IMR-90 (cell line): ENCODE measurements at regions not wholly inside any gene's neighbourhood (a gene's known extent, or its start where the extent isn't known, plus 50 kb on each side); places are given as distances from the start of the nearest gene placed in this dataset.

Experiments used
- ATAC-seq: fragments of 200-7000 bp; cut with Tn5 transposase; 2 replicates; pipeline ENCODE4 v1.9.1; 2020; ENCODE audit warnings: low read depth, mild to moderate bottlenecking, moderate library complexity
- BruUV-seq: library from RNA; stranded (reverse); fragments of 400-500 nt; replicated peaks from 2 replicates; lab custom pipeline; 2021; lab: Mats Ljungman, UMichigan
- CTCF ChIA-PET: fragments of 300-600 bp; formaldehyde crosslinking; extraction: SDS; loops from one replicate; lab custom pipeline; 2021; ENCODE audit warnings: antibody characterized with exemption; lab: Yijun Ruan, JAX
- POLR2A ChIA-PET: fragments of 300-600 bp; sonication (Branson Sonifier 250); formaldehyde crosslinking; loops from one replicate; lab custom pipeline; 2022; ENCODE audit warnings: antibody characterized with exemption; ENCODE audit not compliant: unreplicated experiment; lab: Charles Lee
- DNase-seq: peaks from one replicate; pipeline ENCODE4 v3.0.0; 2013
- H2AFZ ChIP-seq: replicated peaks from 2 replicates; pipeline ENCODE3; 2013; ENCODE audit warnings: low read length, mild to moderate bottlenecking; ENCODE audit not compliant: poor library complexity
- H2AK5ac ChIP-seq: 2 replicates; pipeline ENCODE4 v1.6.1; 2013; ENCODE audit warnings: low read depth, low read length, inconsistent platforms
- H2AK9ac ChIP-seq: replicated peaks from 2 replicates; pipeline ENCODE3; 2013; ENCODE audit warnings: mild to moderate bottlenecking, low read depth, low read length, moderate library complexity; ENCODE audit not compliant: poor library complexity
- H2BK120ac ChIP-seq: 2 replicates; pipeline ENCODE4 v1.6.1; 2013; ENCODE audit warnings: low read depth, low read length, inconsistent platforms
- H2BK15ac ChIP-seq: 3 replicates; pipeline ENCODE4 v1.6.1; 2013; ENCODE audit warnings: low read depth, low read length, inconsistent platforms
- H2BK20ac ChIP-seq: 2 replicates; pipeline ENCODE4 v1.6.1; 2013; ENCODE audit warnings: low read depth, mild to moderate bottlenecking, inconsistent platforms, low read length, moderate library complexity
- H2BK5ac ChIP-seq: 2 replicates; pipeline ENCODE4 v1.6.1; 2013; ENCODE audit warnings: mild to moderate bottlenecking, low read depth, low read length, inconsistent platforms; ENCODE audit not compliant: poor library complexity, severe bottlenecking
- H3K14ac ChIP-seq: replicated peaks from 2 replicates; pipeline ENCODE4 v1.6.1; 2013; ENCODE audit warnings: low read depth, low read length, inconsistent platforms
- H3K18ac ChIP-seq: 2 replicates; pipeline ENCODE4 v1.6.1; 2013; ENCODE audit warnings: low read depth, low read length, control low read depth
- H3K23ac ChIP-seq: 2 replicates; pipeline ENCODE4 v1.6.1; 2013; ENCODE audit warnings: low read depth, low read length, inconsistent platforms
- H3K27ac ChIP-seq: 2 replicates; pipeline ENCODE4 v1.5.1; 2013; ENCODE audit warnings: mild to moderate bottlenecking, control low read depth, low read length; ENCODE audit not compliant: insufficient read depth
- H3K27me3 ChIP-seq: 2 replicates; pipeline ENCODE4 v1.6.1; 2013; ENCODE audit warnings: low read length; ENCODE audit not compliant: control insufficient read depth, insufficient read depth
- H3K36me3 ChIP-seq: 2 replicates; pipeline ENCODE4 v1.6.1; 2013; ENCODE audit warnings: low read length, mixed read lengths; ENCODE audit not compliant: control insufficient read depth, insufficient read depth
- H3K4ac ChIP-seq: 2 replicates; pipeline ENCODE4 v1.6.1; 2013; ENCODE audit warnings: low read depth, low read length, inconsistent platforms
- H3K4me1 ChIP-seq: 2 replicates; pipeline ENCODE4 v1.6.1; 2013; ENCODE audit warnings: low read length, mixed read lengths; ENCODE audit not compliant: control insufficient read depth, insufficient read depth
- H3K4me2 ChIP-seq: 2 replicates; pipeline ENCODE4 v1.6.1; 2013; ENCODE audit warnings: low read depth, mild to moderate bottlenecking, control low read depth, low read length, moderate library complexity
- H3K4me3 ChIP-seq: 2 replicates; pipeline ENCODE4 v1.5.1; 2013; ENCODE audit warnings: low read depth, mild to moderate bottlenecking, control low read depth, low read length, moderate library complexity; ENCODE audit not compliant: insufficient read depth
- H3K56ac ChIP-seq: 2 replicates; pipeline ENCODE4 v1.6.1; 2013; ENCODE audit warnings: low read length, inconsistent platforms; ENCODE audit not compliant: insufficient read depth; ENCODE audit errors: extremely low read depth
- H3K79me1 ChIP-seq, 2 experiments: 2 replicates each; pipeline ENCODE4 v1.6.1; 2013; ENCODE audit warnings: low read length in 2 of 2, inconsistent platforms in 1 of 2, low read depth in 1 of 2
- H3K9ac ChIP-seq: 2 replicates; pipeline ENCODE4 v1.6.1; 2013; ENCODE audit warnings: low read depth, low read length, control low read depth
- H3K9me1 ChIP-seq: 2 replicates; pipeline ENCODE4 v1.6.1; 2013; ENCODE audit warnings: low read length, inconsistent platforms; ENCODE audit not compliant: insufficient read depth
- H3K9me3 ChIP-seq: 2 replicates; pipeline ENCODE4 v1.6.1; 2013; ENCODE audit warnings: low read length; ENCODE audit not compliant: control insufficient read depth, insufficient read depth
- H4K20me1 ChIP-seq: 2 replicates; pipeline ENCODE4 v1.6.1; 2013; ENCODE audit warnings: low read length, inconsistent platforms; ENCODE audit not compliant: insufficient read depth
- H4K5ac ChIP-seq: 2 replicates; pipeline ENCODE4 v1.6.1; 2013; ENCODE audit warnings: mild to moderate bottlenecking, low read depth, low read length, control low read depth
- H4K8ac ChIP-seq, 2 experiments: 2 replicates each; pipeline ENCODE4 v1.6.1; 2013; ENCODE audit warnings: low read depth in 2 of 2, low read length in 2 of 2, control low read depth in 1 of 2, inconsistent platforms in 1 of 2
- H4K91ac ChIP-seq: 2 replicates; pipeline ENCODE4 v1.6.1; 2013; ENCODE audit warnings: low read depth, low read length, inconsistent platforms; ENCODE audit not compliant: insufficient read depth
- BHLHE40 ChIP-seq: fragments of 150-350 bp; IDR thresholded peaks from 2 replicates; pipeline ENCODE4 v1.6.1; 2016; ENCODE audit warnings: mild to moderate bottlenecking, low read depth, low read length
- CHD1 ChIP-seq: IDR thresholded peaks from 2 replicates; pipeline ENCODE4 v1.6.1; 2012; ENCODE audit warnings: low read depth, low read length, improper control_type of control experiment
- MAFK ChIP-seq: IDR thresholded peaks from 2 replicates; pipeline ENCODE4 v1.6.1; 2012; ENCODE audit warnings: low read depth, low read length, improper control_type of control experiment
- NFE2L2 ChIP-seq: fragments of 150-350 bp; IDR thresholded peaks from 2 replicates; pipeline ENCODE4 v1.6.1; 2016; ENCODE audit warnings: low read depth, mild to moderate bottlenecking, low read length
- RAD21 ChIP-seq: IDR thresholded peaks from 2 replicates; pipeline ENCODE4 v1.6.1; 2012; ENCODE audit warnings: low read length, improper control_type of control experiment
- USF2 ChIP-seq: fragments of 150-350 bp; IDR thresholded peaks from 2 replicates; pipeline ENCODE4 v1.6.1; 2017; ENCODE audit warnings: mild to moderate bottlenecking, antibody characterized with exemption, low read length, low read depth
- WGBS, 2 experiments: methylation state at CpG; one replicate each; pipeline versions ENCODE4 v1.1.5 to v1.1.7; 2013; ENCODE audit warnings: missing lambda C conversion rate in 2 of 2; ENCODE audit not compliant: insufficient read length in 1 of 2; ENCODE audit errors: extremely low coverage in 2 of 2; 5-methylcytosine and 5-hydroxymethylcytosine counted together
- dilution Hi-C: fragments of 300-500 bp; cut with HindIII; formaldehyde crosslinking; loops from one replicate; pipeline ENCODE4 v1.14.3; 2018; ENCODE audit warnings: low sequenced_read_pairs; ENCODE audit not compliant: unreplicated experiment
- in situ Hi-C: fragments of 300-500 bp; cut with MboI; formaldehyde crosslinking; loops from 3 replicates; pipeline ENCODE4 v1.14.3; 2019; ENCODE audit warnings: low sequenced_read_pairs, inconsistent platforms, mixed read lengths
- intact Hi-C: fragments of 100-400 bp; cut with micrococcal nuclease; formaldehyde crosslinking; loops from 2 replicates; pipeline ENCODE4 v1.10.0; 2022

DNA sequence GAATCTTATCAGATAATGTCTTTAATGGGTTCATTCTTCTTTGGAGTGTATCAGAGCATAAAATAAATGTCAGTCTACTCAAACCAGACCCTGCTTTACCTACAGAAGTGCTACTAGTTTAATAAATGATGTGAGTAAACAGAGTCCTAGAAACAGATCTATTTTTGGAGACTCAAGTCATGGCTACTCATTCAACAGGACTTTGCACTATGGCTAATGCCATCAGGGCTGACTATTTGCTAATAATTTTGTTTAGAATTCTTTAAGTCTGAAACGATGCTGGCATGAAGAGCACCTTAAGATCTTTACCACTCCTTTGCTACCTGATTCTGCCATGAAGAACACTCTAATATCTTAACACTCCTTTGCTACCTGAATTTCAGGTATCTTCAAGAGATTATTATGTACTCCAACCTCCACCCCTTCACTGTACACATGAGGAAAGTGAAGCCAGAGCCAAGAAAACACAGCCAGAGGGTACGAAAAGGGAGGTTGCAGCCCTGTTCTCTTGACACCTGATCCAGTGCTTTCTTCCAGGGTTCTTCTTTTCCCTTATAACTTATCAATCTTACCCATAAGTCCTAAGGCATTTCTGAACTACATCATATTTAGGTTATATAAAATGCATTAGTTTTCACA, 62.4 kb downstream of the ZNF608 start:
- H3K14ac ChIP-seq, result peak overlapping the region; percentile 64; the same call in 1 of the 2 replicates
- H3K4me2 ChIP-seq, result peak overlapping the region; percentile 19; the same call in 1 of the 2 replicates
- peaks cover 13 to 66% of the 10 kb centered on the region in 2 experiments for H3K79me1 ChIP-seq
- no TSS peak for BruUV-seq
- ChIA-PET POLR2A (no interaction called here), CTCF (no interaction called here)
- peaks cover 8% of the 10 kb centered on the region; the same call in 1 of the 2 replicates for H3K9me1 ChIP-seq
- H3K4ac ChIP-seq, result peak overlapping the region; percentile 61; the same call in 1 of the 2 replicates
- peak overlapping the region; percentile 64 for H2BK120ac ChIP-seq
- peak overlapping the region; percentile 93; the same call in 1 of the 2 replicates for H3K18ac ChIP-seq
- DNase-seq, result no peak
- H4K91ac ChIP-seq, result 0 out of 2 replicates have a peak overlapping the region, but pooled peaks have one; percentile 42
- intact Hi-C loops (no loop called here), dilution Hi-C loops (no loop called here), in situ Hi-C loops (no loop called here)
- peak overlapping the region; percentile 67; the same call in 1 of the 2 replicates for H3K23ac ChIP-seq
- H3K36me3 ChIP-seq, result no peaks in the 10 kb centered on the region
- no peak overlapping the region for H2AFZ ChIP-seq
- no peaks in the 10 kb centered on the region for H3K9me3 ChIP-seq
- WGBS, 2 experiments, result no CpG with 5 or more reads among the region's 2 CpGs
- no peak overlapping the region for H2AK9ac ChIP-seq
- peak overlapping the region; percentile 94; the same call in 1 of the 2 replicates for H4K5ac ChIP-seq
- no peak overlapping the region for H3K4me3 ChIP-seq
- no peaks in the 10 kb centered on the region for H3K27me3 ChIP-seq
- H3K9ac ChIP-seq, result no peak overlapping the region
- peak overlapping the region in 1 of 2 experiments; percentile 35; a peak in 2 of 4 replicates for H4K8ac ChIP-seq
- no peak overlapping the region for H3K27ac ChIP-seq
- no peak for ATAC-seq
- H3K4me1 ChIP-seq, result peaks cover 25% of the 10 kb centered on the region
- no peak overlapping the region for H3K56ac ChIP-seq
- H2BK20ac ChIP-seq, result peak overlapping the region; percentile 56
- no peaks in the 10 kb centered on the region for H4K20me1 ChIP-seq
- peak overlapping the region; percentile 84; the same call in 1 of the 2 replicates for H2AK5ac ChIP-seq
- H2BK5ac ChIP-seq, result peak overlapping the region; percentile 97
- TF ChIP-seq USF2 (no peak), NFE2L2 (no peak), BHLHE40 (no peak), MAFK (no peak), CHD1 (no peak), RAD21 (no peak)
- peak overlapping the region; percentile 81; the same call in 2 of the 3 replicates for H2BK15ac ChIP-seq
